ENCODE measurements at regions not wholly inside any gene's neighbourhood (a gene's known extent, or its start where the extent isn't known, plus 50 kb on each side); places are given as distances from the start of the nearest gene placed in this dataset.

- TF ChIP-seq CTCF (IDR thresholded peaks at IDR 0.05) (no peak), POLR2A (IDR thresholded peaks at IDR 0.05) (no peak)
Observed at GRCh38 chr4:154120006-154120676, 331.3 kb upstream of the SFRP2 start.
